HG02973 (cell line): ENCODE measurements at regions not wholly inside any gene's neighbourhood (a gene's known extent, or its start where the extent isn't known, plus 50 kb on each side); places are given as distances from the start of the nearest gene placed in this dataset.
"Not testable (repeated sequence)": the region's sequence is repeated elsewhere in the genome, so short reads cannot be mapped to it uniquely, and the experiment has no call there.

Experiments
- ATAC-seq: cut with Tn5 transposase; IDR thresholded peaks from one replicate; pipeline ENCODE4 v1.9.1; 2021; ENCODE audit warnings: moderate library complexity; ENCODE audit not compliant: unreplicated experiment

DNA sequence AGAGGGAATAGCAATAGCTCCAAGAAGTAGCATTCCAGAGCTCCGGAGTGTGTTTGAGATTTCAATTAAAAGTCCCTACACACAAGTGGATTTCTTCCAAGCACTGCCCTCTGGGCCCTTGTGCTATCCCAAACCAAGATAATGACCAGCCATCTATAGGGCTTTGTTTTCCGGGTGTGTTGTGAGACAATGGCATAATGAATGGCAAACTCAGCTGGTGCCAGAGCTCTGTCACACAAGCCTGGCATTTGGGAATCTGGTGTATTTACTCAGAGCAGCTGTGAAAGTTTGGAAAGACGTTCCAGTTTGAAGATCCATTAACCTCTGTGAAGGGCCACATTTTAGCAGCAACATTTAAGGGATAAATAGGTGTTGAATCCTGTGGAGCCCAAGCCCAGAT is 61.2 kb upstream of the TMTC2 start:
- ATAC-seq = no peak

DNA sequence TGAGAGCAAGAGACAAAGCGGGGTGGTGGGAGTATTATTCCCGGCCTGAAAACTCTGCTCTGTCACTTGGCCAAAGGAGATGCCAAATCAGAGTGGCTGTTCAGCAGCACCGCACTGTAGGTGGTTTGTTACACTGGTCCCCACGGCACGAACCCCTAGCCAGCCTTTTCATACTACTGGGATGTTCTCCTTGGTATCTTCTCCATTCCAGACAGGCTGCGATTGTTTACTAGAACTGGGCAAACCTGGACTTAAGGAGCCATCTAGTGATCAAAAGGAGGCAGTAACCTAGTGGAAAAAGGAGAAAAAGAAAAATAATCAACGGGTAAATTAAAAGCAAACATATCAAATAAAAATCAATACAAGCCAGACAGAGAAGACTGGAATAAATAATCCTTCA is 58.9 kb upstream of the TMTC2 start:
- ATAC-seq = no peak

DNA sequence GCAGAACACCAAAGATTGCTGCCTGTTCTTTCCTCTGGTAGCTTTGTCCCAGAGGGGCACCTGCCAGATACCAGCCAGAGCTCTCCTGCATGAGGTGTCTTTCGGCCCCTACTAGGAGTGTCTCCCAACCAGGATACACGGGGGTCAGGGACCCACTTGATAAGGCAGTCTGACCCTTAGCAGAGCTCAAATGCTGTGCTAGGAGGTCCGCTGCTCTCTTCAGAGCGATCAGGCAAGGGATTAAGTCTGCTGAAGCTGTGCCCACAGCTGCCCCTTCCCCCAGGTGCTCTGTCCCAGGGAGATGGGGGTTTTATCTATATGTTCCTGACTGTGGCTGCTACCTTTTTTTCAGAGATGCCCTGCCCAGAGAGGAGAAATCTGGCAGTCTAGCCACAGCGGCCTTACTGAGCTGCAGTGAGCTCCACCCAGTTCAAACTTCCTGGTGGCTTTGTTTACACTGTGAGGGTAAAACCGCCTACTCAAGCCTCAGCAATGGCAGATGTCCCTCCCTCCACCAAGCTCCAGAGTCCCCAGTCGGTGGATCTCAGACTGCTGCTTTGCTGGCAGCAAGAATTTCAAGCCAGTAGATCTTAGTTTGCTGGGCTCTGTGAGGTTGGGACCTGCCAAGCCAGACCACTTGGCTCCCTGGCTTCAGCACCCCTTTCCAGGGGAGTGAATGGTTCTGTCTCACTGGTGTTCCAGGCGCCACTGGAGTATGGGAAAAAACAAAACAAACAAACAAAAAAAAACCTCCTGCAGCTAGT is 52.0 kb upstream of the TMTC2 start:
- not testable (repeated sequence) for ATAC-seq

DNA sequence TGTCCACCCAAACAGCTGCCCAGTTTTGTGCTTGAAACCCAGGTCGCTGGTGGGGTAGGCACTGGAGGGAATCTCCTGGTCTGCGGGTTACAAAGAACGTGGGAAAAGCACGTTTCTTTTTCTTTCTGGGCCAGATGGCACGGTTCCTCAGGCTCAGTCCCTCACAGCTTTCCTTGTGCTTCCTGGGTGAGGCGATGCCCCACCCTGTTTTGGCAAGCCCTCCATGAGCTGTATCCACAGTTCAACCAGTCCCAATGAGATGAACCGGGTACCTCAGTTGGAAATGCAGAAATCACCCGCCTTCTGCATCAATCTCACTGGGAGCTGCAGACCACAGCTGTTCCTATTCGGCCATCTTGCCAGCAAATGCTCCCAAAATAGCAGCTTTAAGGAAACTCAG is 51.4 kb upstream of the TMTC2 start:
- no peak for ATAC-seq
